ENCODE measurements at regions not wholly inside any gene's neighbourhood (a gene's known extent, or its start where the extent isn't known, plus 50 kb on each side); places are given as distances from the start of the nearest gene placed in this dataset.

GRCh38 chr14:25122211-25122610 lies 72.3 kb upstream of the STXBP6 start:
- H3K4me1 Mint-ChIP-seq = peaks cover 0 to 3% of the 10 kb centered on the region in 2 experiments; a peak in 1 of 4 replicates
- no peak overlapping the region for H3K27ac ChIP-seq (ENCODE audit: insufficient read length, low read depth, low read length)
- H3K27me3 Mint-ChIP-seq (ENCODE audit: low read depth) = no peaks in the 10 kb centered on the region; the same call in 1 of the 2 replicates
- no peak overlapping the region for H3K4ac ChIP-seq (ENCODE audit: low read depth, low read length)
- no peaks in the 10 kb centered on the region for H3K23me2 ChIP-seq (ENCODE audit: insufficient read length, low read depth, low read length, poor library complexity, severe bottlenecking)
- H3K4me3 Mint-ChIP-seq = no peak overlapping the region
- H3K9ac ChIP-seq (ENCODE audit: extremely low read depth, insufficient read length, low read length) = no peak overlapping the region
- no peak overlapping the region for H4K5ac ChIP-seq (ENCODE audit: insufficient read length, low read depth, low read length)
- no peak overlapping the region for H2BK15ac ChIP-seq (ENCODE audit: low read depth, low read length)
- H3K4me2 ChIP-seq (ENCODE audit: insufficient read depth, insufficient read length, low read length) = no peak overlapping the region
- no peak overlapping the region for H3T11ph ChIP-seq (ENCODE audit: low read length)
- H2BK5ac ChIP-seq (ENCODE audit: insufficient read length, low read length) = no peak overlapping the region
- H2BK12ac ChIP-seq (ENCODE audit: insufficient read length, low read depth, low read length) = no peak overlapping the region
- no peaks in the 10 kb centered on the region for H3K79me1 ChIP-seq (ENCODE audit: insufficient read depth, low read depth, low read length, poor library complexity, severe bottlenecking)
- no peaks in the 10 kb centered on the region for H3K4me1 ChIP-seq (ENCODE audit: insufficient read depth, low read length)
- H4K20me1 ChIP-seq (ENCODE audit: control insufficient read depth, insufficient read depth, insufficient read length) = no peaks in the 10 kb centered on the region
- H4K91ac ChIP-seq (ENCODE audit: insufficient read length, low read depth, low read length) = no peak overlapping the region
- H3K9me3 Mint-ChIP-seq = no peaks in the 10 kb centered on the region
- H3K18ac ChIP-seq (ENCODE audit: insufficient read length, low read depth, low read length) = no peak overlapping the region
- H3K14ac ChIP-seq (ENCODE audit: insufficient read depth, low read length) = no peak overlapping the region
- WGBS (ENCODE audit: extremely low coverage, insufficient read length, low lambda C conversion rate) = no CpG with 5 or more reads among the region's 5 CpGs
- H4K8ac ChIP-seq (replicated peaks; ENCODE audit: insufficient read length, low read depth, low read length) = no peak overlapping the region
- H3K36me3 Mint-ChIP-seq (ENCODE audit: insufficient read depth in 1 of 3, low read depth in 3 of 3) = no peaks in the 10 kb centered on the region
- H3K27me3 ChIP-seq (ENCODE audit: insufficient read depth, low read length) = no peaks in the 10 kb centered on the region
- TF ChIP-seq CTCF (conservative IDR thresholded peaks at IDR 0.05) = no peak
- H3K23ac ChIP-seq (ENCODE audit: insufficient read length, low read depth, low read length) = no peak overlapping the region
- H3K9me3 ChIP-seq (ENCODE audit: control insufficient read depth, low read depth, low read length) = no peaks in the 10 kb centered on the region
- H3K79me2 ChIP-seq (ENCODE audit: insufficient read depth, low read length) = no peaks in the 10 kb centered on the region
- DNase-seq = no peak
- H2BK20ac ChIP-seq (ENCODE audit: low read depth, low read length, poor library complexity, severe bottlenecking) = no peak overlapping the region
- 0 out of 7 replicates have a peak overlapping the region, but pooled peaks of 1 of the 3 experiments have one; percentile 14 for H3K27ac Mint-ChIP-seq
- no peak overlapping the region for H3K56ac ChIP-seq (ENCODE audit: insufficient read length, low read depth, low read length)
- H2AFZ ChIP-seq (ENCODE audit: low read length) = no peak overlapping the region
- H2AK5ac ChIP-seq (ENCODE audit: insufficient read length, low read length) = no peak overlapping the region
- H2BK120ac ChIP-seq (ENCODE audit: low read depth, low read length, poor library complexity, severe bottlenecking) = no peak overlapping the region
